Parathyroid adenoma (tissue), 2 donors: ENCODE measurements at regions not wholly inside any gene's neighbourhood (a gene's known extent, or its start where the extent isn't known, plus 50 kb on each side); places are given as distances from the start of the nearest gene placed in this dataset.
"Not testable (repeated sequence)": the region's sequence is repeated elsewhere in the genome, so short reads cannot be mapped to it uniquely, and the experiment has no call there.

Experiments used
- H2AFZ ChIP-seq: fragments of 300-600 bp; sonication (generic); one replicate; pipeline ENCODE4 v1.7.0; 2017; ENCODE audit warnings: antibody characterized with exemption, mild to moderate bottlenecking
- H3K27ac ChIP-seq: fragments of 300-600 bp; sonication (generic); one replicate; pipeline ENCODE4 v1.7.0; 2017
- H3K27me3 ChIP-seq: fragments of 300-600 bp; sonication (generic); one replicate; pipeline ENCODE4 v1.7.0; 2017; ENCODE audit warnings: low read length; ENCODE audit not compliant: control insufficient read depth, insufficient read depth
- H3K36me3 ChIP-seq: fragments of 300-600 bp; sonication (generic); one replicate; pipeline ENCODE4 v1.7.0; 2017; ENCODE audit warnings: low read length; ENCODE audit not compliant: control insufficient read depth, insufficient read depth
- H3K4me1 ChIP-seq: fragments of 300-600 bp; sonication (generic); one replicate; pipeline ENCODE4 v1.7.0; 2017; ENCODE audit warnings: control low read depth
- H3K4me2 ChIP-seq: fragments of 300-600 bp; sonication (generic); one replicate; pipeline ENCODE4 v1.7.0; 2017; ENCODE audit warnings: low read length
- H3K4me3 ChIP-seq: fragments of 300-600 bp; sonication (generic); one replicate; pipeline ENCODE4 v1.7.0; 2017; ENCODE audit warnings: low read depth, low read length
- H3K79me2 ChIP-seq: fragments of 300-600 bp; sonication (generic); one replicate; pipeline ENCODE4 v1.7.0; 2017; ENCODE audit warnings: control low read depth
- H3K9ac ChIP-seq: fragments of 300-600 bp; sonication (generic); one replicate; pipeline ENCODE4 v1.7.0; 2017; ENCODE audit warnings: mild to moderate bottlenecking
- H3K9me3 ChIP-seq: fragments of 300-600 bp; sonication (generic); one replicate; pipeline ENCODE4 v1.7.0; 2017; ENCODE audit warnings: low read length; ENCODE audit not compliant: control insufficient read depth
- TF ChIP-seq, protein P1 (sequence below): fragments of 300-600 bp; sonication (generic); IDR thresholded peaks from one replicate; pipeline ENCODE4 v1.7.0; 2017; ENCODE audit warnings: antibody characterized with exemption, mild to moderate bottlenecking
- donor health status: primary hyperparathyroidism.

DNA sequence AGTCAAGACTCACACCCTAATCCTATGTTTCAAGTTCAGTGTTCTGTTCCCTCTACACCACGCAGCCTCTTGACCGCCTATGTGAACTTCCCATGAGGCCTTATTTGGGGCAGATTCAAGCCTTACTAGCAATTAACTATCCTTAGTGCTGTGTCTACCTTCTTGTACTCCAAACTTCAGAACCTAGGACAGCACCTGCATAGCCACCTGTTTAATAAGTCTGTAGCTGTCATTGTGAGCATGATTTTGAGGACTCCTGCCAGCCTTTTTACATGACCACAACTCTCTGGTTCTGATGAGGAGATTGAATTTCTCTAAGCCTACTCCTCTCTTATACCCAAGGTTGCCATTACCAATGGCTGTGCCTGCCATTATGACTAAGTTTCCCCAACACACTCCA lies 50.8 kb upstream of the PCSK1 start:
- Histone ChIP-seq H3K79me2 (no peaks in the 10 kb centered on the region), H3K27me3 (no peaks in the 10 kb centered on the region), H3K9ac (no peak overlapping the region), H3K9me3 (no peaks in the 10 kb centered on the region), H3K4me2 (no peak overlapping the region), H3K4me1 (no peaks in the 10 kb centered on the region), H3K36me3 (no peaks in the 10 kb centered on the region), H2AFZ (no peak overlapping the region), H3K27ac (no peak overlapping the region), H3K4me3 (no peak overlapping the region)
- TF ChIP-seq, protein P1, sequence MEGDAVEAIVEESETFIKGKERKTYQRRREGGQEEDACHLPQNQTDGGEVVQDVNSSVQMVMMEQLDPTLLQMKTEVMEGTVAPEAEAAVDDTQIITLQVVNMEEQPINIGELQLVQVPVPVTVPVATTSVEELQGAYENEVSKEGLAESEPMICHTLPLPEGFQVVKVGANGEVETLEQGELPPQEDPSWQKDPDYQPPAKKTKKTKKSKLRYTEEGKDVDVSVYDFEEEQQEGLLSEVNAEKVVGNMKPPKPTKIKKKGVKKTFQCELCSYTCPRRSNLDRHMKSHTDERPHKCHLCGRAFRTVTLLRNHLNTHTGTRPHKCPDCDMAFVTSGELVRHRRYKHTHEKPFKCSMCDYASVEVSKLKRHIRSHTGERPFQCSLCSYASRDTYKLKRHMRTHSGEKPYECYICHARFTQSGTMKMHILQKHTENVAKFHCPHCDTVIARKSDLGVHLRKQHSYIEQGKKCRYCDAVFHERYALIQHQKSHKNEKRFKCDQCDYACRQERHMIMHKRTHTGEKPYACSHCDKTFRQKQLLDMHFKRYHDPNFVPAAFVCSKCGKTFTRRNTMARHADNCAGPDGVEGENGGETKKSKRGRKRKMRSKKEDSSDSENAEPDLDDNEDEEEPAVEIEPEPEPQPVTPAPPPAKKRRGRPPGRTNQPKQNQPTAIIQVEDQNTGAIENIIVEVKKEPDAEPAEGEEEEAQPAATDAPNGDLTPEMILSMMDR, result no peak

DNA sequence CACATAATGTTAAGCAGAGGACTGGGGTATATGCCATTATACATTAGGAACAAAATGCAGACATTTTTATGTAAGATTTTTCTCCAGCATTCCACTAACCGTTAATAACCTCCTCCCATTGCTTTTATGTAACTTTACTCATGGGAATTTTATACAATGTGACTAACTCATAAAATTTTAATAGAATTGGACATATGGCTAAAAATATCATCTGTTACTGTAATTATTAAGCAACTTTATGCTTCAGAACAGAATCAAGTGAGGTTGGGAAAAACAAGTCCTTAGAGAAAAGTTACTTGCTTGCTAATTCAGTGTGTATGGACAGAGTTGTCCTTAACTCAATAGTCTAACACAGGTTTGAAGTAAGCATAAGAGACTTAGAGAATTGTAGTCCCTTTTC lies 54.8 kb upstream of the PCSK1 start:
- TF ChIP-seq, protein P1, result no peak
- Histone ChIP-seq H3K9me3 (no peaks in the 10 kb centered on the region), H2AFZ (no peak overlapping the region), H3K9ac (no peak overlapping the region), H3K27me3 (no peaks in the 10 kb centered on the region), H3K79me2 (no peaks in the 10 kb centered on the region), H3K36me3 (no peaks in the 10 kb centered on the region), H3K4me1 (no peaks in the 10 kb centered on the region), H3K4me2 (no peak overlapping the region), H3K4me3 (no peak overlapping the region), H3K27ac (no peak overlapping the region)

DNA sequence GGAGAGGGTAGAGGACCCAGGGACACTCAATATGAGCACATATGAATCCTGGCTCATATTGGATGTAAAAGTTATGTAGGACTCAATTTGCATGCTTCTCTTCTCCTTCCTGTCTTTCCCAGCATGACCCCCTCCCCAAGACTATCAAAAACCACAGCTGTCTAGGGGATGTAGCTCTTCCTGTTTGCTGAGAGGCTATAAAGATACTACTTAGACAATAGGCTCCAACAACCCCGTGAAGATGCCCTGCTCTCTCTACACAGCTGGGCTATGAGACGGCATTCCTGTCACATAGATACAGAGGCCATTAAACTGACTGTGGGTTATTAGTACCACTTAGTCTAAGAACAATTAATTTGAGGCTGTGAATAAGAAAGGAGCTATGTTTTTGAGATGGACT lies 56.5 kb upstream of the PCSK1 start:
- H3K36me3 ChIP-seq, result no peaks in the 10 kb centered on the region
- no peak overlapping the region for H3K27ac ChIP-seq
- H3K9me3 ChIP-seq, result no peaks in the 10 kb centered on the region
- H3K4me3 ChIP-seq, result no peak overlapping the region
- no peaks in the 10 kb centered on the region for H3K4me1 ChIP-seq
- no peak overlapping the region for H3K4me2 ChIP-seq
- H2AFZ ChIP-seq, result no peak overlapping the region
- H3K79me2 ChIP-seq, result no peaks in the 10 kb centered on the region
- TF ChIP-seq, protein P1, result no peak
- H3K27me3 ChIP-seq, result no peaks in the 10 kb centered on the region
- H3K9ac ChIP-seq, result no peak overlapping the region

DNA sequence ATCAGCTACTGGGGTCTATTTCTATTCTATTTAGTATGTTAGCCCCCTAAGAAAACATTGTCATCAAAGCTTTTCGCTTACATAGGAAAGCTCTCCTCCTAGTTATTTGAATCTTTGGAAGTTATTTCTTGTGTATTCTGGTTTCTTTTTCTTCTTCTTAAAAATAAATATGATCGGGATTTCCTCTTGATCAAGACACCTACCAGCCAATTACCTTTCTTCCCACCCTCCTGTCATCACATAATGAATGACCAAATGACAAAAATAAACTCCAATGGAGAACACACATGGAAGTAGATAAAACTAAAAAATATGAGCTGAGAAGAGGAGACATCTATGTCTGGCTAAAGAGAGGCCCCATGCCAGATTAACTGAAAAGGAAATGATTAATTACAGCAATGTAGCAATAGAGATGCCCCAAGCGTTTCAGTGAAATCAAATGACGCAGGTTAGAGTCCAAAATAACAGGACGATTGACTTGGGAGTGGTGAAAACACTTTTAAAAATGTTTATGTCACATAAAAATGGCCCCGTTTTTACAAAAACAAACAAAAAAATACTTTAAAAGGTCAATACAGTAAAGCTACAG lies 59.5 kb upstream of the PCSK1 start:
- Histone ChIP-seq H3K9me3 (no peaks in the 10 kb centered on the region), H2AFZ (no peak overlapping the region), H3K4me2 (no peak overlapping the region), H3K9ac (no peak overlapping the region), H3K79me2 (no peaks in the 10 kb centered on the region), H3K4me3 (no peak overlapping the region), H3K36me3 (no peaks in the 10 kb centered on the region), H3K4me1 (no peaks in the 10 kb centered on the region), H3K27me3 (no peaks in the 10 kb centered on the region), H3K27ac (no peak overlapping the region)
- TF ChIP-seq, protein P1, result no peak

DNA sequence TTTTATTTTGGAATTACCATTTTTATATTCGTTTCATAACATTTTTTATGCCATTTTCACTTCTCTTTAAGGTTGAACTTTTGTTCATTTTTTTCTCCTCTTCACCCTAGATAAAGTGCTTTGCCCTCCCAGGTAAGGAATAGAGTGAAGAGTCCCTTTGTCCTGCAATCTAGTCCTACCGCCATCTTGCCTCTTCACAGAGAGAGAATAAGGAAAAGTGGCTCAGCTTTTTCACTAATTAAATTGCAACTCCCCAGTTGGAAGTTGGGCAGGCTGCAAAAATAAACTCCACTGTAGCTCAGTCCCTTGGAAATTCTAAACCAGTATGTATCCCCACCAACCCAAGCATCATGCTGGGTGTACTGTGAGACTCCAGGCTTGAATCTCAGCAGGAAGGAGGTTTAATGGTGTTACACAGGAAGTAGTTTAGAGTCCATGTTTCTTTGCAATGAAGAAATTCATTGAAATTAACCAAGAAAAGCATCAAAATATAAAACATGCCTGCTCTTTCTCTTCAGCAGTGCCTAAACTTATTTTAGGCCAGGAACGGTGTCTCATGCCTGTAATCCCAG lies 60.3 kb upstream of the PCSK1 start:
- H3K27me3 ChIP-seq, result no peaks in the 10 kb centered on the region
- H3K4me3 ChIP-seq, result no peak overlapping the region
- H3K27ac ChIP-seq, result no peak overlapping the region
- no peak overlapping the region for H3K4me2 ChIP-seq
- H3K4me1 ChIP-seq, result no peaks in the 10 kb centered on the region
- no peaks in the 10 kb centered on the region for H3K9me3 ChIP-seq
- no peak overlapping the region for H2AFZ ChIP-seq
- H3K36me3 ChIP-seq, result no peaks in the 10 kb centered on the region
- H3K9ac ChIP-seq, result no peak overlapping the region
- TF ChIP-seq, protein P1, result no peak
- H3K79me2 ChIP-seq, result no peaks in the 10 kb centered on the region

DNA sequence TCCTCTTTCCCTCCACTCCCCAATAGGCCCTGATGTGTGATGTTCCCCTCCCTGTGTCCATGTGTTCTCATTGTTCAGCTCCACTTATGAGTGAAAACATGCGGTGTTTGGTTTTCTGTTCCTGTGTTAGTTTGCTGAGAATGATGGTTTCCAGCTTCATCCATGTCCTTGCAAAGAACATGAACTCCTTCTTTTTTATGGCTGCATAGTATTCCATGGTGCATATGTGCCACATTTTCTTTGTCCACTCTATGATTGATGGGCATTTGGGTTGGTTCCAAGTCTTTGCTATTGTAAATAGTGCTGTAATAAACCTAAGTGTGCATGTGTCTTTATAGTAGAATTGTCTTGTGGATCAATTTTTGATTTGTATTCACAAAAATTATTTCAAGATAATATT lies 62.4 kb upstream of the PCSK1 start:
- not testable (repeated sequence) for H3K4me2 ChIP-seq

DNA sequence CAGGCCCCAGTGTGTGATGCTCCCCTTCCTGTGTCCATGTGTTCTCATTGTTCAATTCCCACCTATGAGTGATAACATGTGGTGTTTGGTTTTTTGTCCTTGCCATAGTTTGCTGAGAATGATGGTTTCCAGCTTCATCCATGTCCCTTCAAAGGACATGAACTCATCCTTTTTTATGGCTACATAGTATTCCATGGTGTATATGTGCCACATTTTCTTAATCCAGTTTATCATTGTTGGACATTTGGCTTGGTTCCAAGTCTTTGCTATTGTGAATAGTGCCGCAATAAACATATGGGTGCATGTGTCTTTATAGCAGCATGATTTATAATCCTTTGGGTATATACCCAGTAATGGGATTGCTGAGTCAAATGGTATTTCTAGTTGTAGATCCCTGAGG lies 64.0 kb upstream of the PCSK1 start:
- H3K36me3 ChIP-seq, H3K27ac ChIP-seq, H3K9me3 ChIP-seq, H3K9ac ChIP-seq, H3K4me1 ChIP-seq, H3K4me2 ChIP-seq, H3K79me2 ChIP-seq, H3K4me3 ChIP-seq, H3K27me3 ChIP-seq, H2AFZ ChIP-seq: not testable (repeated sequence)

More for the DNA sequence above, 62.4 kb upstream of the PCSK1 start:
- not testable (repeated sequence) for H3K79me2 ChIP-seq, H3K4me1 ChIP-seq, H3K27ac ChIP-seq, H3K36me3 ChIP-seq, H3K9me3 ChIP-seq, H3K9ac ChIP-seq, H3K4me3 ChIP-seq, H3K27me3 ChIP-seq, H2AFZ ChIP-seq
